ENCODE measurements at regions not wholly inside any gene's neighbourhood (a gene's known extent, or its start where the extent isn't known, plus 50 kb on each side); places are given as distances from the start of the nearest gene placed in this dataset.
"Not testable (repeated sequence)": the region's sequence is repeated elsewhere in the genome, so short reads cannot be mapped to it uniquely, and the experiment has no call there.

DNA sequence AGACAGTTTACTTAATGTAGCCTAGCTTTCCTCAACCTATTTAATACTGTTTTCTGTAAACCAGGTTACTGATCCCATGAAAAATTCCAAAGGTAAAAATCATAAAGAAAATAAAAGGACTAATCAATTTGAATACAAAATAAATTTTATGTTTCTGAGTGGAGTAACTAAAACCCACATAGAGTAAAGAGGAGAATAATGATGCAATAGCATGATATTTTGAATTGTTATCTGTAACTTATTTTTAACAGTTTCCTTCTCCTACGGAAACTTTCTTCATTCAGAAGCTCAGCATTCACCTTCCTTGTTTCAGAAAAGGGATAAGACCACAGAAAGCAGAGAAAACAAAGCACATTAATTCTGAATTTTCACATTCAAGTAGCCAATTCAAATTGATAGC is 320.6 kb upstream of the NUDT12 start:
- DNase-seq (ENCODE audit: low spot score), result no peak
- TF ChIP-seq, protein P1, sequence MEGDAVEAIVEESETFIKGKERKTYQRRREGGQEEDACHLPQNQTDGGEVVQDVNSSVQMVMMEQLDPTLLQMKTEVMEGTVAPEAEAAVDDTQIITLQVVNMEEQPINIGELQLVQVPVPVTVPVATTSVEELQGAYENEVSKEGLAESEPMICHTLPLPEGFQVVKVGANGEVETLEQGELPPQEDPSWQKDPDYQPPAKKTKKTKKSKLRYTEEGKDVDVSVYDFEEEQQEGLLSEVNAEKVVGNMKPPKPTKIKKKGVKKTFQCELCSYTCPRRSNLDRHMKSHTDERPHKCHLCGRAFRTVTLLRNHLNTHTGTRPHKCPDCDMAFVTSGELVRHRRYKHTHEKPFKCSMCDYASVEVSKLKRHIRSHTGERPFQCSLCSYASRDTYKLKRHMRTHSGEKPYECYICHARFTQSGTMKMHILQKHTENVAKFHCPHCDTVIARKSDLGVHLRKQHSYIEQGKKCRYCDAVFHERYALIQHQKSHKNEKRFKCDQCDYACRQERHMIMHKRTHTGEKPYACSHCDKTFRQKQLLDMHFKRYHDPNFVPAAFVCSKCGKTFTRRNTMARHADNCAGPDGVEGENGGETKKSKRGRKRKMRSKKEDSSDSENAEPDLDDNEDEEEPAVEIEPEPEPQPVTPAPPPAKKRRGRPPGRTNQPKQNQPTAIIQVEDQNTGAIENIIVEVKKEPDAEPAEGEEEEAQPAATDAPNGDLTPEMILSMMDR (IDR thresholded peaks at IDR 0.05; ENCODE audit: extremely low read depth, missing control alignments), result no peak

DNA sequence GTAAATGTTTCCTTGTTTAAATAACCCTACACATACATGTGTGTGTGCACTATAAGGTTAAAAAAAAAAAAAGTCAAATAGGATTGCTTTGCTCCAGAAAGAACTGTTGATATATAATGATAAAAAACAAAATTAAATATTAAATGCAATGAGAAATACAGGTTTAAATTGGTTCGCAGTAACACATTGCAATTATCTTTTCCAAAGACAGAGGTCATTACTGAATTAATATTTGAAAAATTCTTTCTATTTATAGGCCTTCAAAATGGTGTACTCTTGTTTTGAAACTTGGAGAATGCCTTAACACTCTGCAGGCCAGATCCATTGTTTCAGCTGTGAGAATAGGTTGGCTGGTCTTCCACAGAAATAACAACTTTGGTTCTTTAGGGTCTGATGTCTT is 319.0 kb upstream of the NUDT12 start:
- TF ChIP-seq, protein P1 (IDR thresholded peaks at IDR 0.05; ENCODE audit: extremely low read depth, missing control alignments), result no peak
- DNase-seq (ENCODE audit: low spot score), result no peak

DNA sequence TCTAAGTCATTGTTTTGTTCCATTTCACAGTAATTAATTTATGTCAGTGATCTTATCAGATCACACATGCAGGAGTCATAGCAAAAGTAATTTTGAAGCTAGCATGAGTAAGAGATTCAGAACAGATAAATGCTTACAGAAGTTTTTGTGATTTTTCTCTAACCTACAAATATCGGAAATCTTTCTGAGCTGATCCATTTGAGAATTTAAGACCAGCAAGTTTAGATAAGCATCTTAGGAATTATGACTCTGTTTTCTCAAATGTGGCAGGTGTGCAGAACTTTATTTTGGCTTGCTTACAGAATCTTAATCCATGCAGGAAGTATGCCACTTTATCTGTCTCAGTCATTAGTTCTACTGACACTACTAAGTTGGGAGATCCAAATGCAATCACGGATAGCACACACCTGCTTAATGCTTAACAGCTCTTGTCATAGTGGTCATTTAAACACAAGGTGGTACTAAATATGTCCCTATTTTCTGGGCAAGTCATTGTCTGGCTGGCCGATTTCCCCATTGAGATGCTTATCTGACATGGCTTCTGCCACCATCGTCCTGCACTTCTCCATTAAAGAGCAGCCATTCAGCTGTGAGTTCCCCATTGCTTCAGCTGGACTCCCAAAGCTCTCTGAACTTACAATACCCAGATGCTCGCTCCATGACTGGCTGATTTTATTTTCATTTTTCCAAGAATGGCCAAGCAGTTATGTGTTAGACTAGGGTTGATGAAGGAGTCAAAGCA is 305.4 kb upstream of the NUDT12 start:
- DNase-seq (ENCODE audit: low spot score), result no peak
- TF ChIP-seq, protein P1 (IDR thresholded peaks at IDR 0.05; ENCODE audit: extremely low read depth, missing control alignments), result no peak

DNA sequence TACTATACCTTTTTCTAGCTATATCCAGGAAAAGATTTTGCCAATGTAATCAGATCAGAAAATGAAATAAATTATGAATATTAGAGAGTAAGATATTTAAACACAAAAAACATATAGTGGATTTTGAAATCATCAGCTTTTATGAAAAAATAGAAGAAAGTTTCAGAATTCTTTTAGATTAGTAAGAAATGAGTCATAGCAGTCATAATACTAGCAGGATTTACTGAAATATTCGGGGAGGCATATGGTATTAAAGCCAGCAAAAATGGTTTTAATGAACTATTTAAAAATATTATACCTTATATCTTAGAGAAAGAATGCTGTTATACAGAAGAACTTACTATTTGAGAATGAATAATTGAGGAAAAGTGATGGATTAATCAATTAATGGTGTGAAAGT is 303.6 kb upstream of the NUDT12 start:
- TF ChIP-seq, protein P1 (IDR thresholded peaks at IDR 0.05; ENCODE audit: extremely low read depth, missing control alignments), result no peak
- no peak for DNase-seq (ENCODE audit: low spot score)

DNA sequence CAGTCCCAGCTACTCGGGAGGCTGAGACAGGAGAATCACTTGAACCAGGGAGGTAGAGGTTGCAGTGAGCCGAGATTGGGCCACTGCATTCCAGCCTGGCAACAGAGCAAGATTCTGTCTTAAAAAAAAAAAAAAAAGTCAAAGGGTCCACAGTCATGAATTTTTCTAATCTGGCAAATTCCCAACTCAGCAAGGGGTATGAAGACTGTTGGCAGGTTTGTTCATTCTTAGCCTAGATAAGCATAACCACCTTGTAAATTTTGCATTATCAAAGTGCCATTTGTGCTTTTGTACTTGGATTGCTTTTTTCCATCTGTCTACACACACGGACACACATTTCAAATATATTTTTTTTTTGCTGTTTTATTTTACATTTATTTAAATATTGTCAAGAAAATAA is 299.8 kb upstream of the NUDT12 start:
- TF ChIP-seq, protein P1 (IDR thresholded peaks at IDR 0.05; ENCODE audit: extremely low read depth, missing control alignments), result no peak
- DNase-seq (ENCODE audit: low spot score), result no peak

DNA sequence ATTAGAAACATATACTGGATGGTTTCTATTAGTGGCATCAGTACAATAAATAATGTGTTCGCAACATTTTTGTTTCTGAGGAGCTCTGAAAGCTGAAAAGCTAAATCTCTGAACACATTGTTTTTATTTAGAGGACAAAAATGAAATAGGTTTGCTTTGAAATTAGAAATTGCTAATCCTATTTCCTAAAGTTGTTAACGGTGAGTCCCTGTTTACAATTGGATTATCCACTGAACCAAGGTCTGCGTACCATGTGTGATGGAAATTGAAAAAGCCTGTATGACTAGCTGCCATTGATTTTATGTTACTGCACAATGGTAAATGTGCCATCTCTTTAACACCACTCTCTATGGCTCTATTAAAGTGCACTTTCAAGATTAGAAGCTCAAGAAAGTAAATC is 297.7 kb upstream of the NUDT12 start:
- no peak for DNase-seq (ENCODE audit: low spot score)
- TF ChIP-seq, protein P1 (IDR thresholded peaks at IDR 0.05; ENCODE audit: extremely low read depth, missing control alignments), result no peak

DNA sequence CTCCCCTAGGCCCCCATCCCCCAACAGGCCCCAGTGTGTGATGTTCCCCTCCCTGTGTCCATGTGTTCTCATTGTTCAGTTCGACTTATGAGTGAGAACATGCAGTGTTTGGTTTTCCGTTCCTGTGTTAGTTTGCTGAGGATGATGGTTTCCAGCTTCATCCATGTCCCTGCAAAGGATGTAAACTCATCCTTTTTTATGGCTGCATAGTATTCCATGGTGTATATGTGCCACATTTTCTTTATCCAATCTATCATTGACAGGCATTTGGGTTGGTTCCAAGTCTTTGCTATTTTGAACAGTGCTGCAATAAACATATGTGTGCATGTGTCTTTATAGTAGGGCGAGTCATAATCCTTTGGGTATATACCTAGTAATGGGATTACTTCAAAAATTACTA is 295.8 kb upstream of the NUDT12 start:
- DNase-seq (ENCODE audit: low spot score), result not testable (repeated sequence)

DNA sequence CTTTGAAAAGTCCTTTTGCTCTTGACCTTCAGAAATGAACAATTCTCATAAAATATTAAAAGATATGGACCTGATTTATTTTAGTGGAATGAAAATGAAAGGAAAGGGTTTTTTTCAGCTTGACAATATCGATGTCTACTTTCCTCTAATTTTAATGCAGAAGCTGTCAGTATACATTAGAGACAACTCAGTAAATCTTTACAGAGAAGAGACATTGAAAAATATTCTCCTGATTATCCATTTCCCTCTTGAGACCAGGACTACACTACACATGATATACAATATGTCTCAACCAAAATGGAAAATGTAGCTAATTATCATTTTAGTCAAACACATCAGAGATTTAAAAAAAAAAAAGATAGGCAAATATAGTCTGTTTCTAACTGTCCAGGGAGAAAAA is 288.5 kb upstream of the NUDT12 start:
- DNase-seq (ENCODE audit: low spot score), result no peak
- TF ChIP-seq, protein P1 (IDR thresholded peaks at IDR 0.05; ENCODE audit: extremely low read depth, missing control alignments), result no peak
